Medulla oblongata (tissue), 1 donor: ENCODE measurements at regions not wholly inside any gene's neighbourhood (a gene's known extent, or its start where the extent isn't known, plus 50 kb on each side); places are given as distances from the start of the nearest gene placed in this dataset.

Source experiments
- DNase-seq: peaks from one replicate; pipeline ENCODE4 v3.0.0-alpha.2; 2015; ENCODE audit errors: extremely low spot score

DNA sequence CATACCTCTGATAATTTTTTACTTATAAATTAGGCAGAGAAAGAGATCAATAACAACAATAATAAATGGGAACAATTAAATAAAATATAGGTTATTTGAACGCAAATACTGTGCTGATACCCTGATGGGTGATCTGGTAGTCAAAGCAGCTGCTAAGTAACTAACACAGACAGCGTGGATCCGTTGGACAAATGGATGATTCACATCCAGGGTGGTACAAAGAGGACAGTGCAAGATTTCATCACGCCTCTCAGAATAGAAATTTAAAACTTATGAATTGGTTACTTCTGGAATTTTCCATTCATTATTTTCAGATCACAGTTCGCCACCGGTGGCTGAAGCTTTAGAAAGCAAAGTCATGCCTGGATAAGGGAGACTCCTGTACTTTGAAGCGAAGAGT lies 1066.0 kb upstream of the ADGRL3 start:
- no peak for DNase-seq

DNA sequence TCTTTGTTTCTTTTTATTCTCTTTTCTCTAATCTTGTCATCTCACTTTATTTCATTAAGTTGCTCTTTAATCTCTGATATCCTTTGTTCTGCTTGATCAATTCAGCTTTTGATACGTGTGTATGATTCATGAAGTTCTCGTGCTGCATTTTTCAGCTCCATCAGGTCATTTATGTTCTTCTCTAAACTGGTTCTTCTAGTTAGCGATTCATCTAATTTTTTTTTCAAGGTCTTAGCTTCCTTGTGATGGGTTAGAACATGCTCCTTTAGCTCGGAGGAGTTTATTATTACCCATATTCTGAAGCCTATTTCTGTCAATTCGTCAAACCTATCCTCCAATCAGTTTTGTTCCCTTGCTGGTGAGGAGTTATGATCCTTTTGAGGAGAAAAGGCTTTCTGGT lies 1045.0 kb upstream of the ADGRL3 start:
- no peak for DNase-seq

DNA sequence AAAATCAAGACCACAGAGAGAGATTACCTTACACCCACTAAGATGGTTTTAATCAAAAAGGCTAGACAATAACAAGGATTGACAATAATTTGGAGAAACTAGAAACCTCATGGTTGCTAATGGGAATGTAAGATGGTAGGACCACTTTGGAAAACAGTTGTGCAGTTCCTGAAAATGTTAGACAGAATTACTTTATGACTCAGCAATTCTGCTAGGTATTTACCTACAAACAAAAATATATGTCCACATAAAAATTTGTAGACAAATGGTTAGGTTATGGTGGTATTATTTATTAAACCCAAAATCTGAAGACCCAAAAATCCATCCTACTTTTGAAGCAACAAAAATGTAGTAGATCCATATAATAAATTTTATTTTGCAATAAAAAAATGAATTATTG lies 1027.0 kb upstream of the ADGRL3 start:
- DNase-seq: no peak

DNA sequence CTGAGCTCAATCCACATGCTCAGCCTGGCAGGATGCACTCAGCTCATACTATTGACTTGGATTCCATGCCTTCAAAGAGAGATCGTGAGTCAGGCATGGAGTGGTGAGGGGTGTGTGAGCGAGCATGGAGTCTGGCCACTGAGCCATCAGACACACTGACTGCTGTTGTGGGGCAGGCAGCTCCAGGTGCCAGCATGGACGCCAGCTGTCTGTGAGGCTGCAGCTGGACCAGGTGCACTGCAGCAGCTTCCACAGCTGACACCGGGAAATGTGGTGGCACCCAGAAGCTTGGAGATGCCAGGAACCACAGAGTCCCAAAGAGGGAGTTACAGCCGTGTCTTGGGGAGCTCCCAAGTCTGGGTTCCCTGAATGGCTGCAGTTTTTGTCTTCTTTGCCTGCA lies 1026.4 kb upstream of the ADGRL3 start:
- DNase-seq: no peak

DNA sequence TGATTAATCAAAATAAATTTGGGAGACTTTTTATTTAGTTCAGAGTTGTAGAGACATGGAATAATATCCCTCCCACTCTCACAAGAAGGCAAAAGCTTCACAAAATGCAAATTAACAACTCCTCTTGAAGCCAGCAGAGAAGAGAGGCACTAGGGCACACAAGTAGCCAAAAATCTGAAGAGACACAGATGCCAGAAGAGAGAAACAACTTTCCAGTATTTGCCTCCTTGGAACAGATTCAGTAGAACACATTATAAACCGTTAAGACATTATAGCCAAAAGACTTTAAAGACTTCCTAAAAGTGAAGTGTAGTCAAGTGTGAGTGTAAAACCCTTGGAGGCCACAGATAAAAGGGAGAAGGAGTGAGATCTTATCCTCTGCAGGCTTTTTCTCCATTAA lies 1024.9 kb upstream of the ADGRL3 start:
- DNase-seq: no peak

DNA sequence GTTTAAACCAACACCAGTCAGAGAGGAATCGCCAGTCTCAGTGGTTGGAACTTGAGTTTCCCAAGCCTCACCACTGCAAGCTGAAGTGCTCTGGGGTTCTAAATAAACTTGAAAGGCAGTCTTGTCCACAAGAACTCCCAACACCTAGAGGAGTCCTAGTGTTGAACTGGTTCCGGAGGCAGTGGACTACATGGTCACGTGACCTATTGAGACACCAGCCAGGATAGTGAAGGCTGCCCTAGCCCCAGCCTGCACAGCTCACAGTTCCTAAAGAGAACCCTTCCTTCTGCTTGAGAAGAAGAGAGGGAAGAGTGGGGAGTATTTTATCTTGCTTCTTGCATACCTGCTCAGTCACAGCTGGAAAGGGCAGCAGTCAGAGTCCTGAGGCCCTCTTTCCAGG lies 1012.7 kb upstream of the ADGRL3 start:
- DNase-seq: no peak

DNA sequence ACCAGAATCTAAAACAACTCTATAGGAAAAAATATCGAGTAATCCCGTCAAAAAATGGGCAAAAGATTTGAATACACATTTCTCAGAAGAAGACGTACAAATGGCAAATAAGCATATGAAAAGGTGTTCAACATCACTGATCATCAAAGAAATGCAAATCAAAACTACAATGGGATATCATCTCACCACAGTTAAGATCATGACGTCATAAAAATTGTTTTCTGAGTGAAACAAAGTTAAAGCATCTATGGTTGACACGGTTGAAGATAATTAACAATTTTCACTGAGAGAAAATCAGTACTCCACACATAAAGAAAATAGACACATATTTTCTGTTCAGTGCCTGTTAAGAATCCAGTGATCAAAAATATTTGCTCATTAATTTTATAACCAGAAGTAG lies 1010.8 kb upstream of the ADGRL3 start:
- no peak for DNase-seq

DNA sequence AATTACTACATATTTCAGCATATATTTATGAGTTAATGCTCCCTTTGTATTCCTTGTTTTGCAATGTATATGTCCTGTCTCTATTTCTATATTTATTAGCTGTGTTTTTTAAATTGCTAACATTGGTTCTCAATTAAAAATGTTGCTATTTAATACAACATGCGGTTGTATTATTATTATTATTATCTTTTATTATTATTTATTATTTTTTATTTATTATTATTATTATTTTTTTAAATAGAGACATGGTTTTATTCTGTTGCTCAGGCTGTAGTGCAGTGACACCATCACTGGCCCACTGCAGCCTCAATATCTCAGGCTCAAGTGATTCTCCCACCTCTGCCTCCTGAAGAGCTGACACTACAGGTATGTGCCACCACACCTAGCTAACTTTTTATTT lies 1005.9 kb upstream of the ADGRL3 start:
- DNase-seq: no peak

DNA sequence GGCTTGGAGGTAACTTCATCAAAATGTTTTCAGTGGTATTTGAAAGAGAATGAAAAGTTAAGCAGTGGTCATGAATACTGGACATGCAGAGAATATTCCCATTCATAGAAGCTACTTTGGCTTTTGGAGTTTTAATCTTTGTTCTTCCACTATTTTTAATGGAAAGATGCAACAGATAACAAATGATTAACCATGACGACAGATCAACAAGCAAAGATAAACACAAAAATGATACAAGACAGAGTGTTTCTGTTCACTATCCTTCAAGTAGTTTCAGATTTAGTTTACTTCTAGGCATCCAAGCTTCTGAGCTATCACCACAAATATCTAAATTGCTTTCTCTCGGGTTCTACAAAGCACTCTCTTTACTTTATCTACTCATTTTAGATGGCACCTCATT lies 1004.9 kb upstream of the ADGRL3 start:
- no peak for DNase-seq

DNA sequence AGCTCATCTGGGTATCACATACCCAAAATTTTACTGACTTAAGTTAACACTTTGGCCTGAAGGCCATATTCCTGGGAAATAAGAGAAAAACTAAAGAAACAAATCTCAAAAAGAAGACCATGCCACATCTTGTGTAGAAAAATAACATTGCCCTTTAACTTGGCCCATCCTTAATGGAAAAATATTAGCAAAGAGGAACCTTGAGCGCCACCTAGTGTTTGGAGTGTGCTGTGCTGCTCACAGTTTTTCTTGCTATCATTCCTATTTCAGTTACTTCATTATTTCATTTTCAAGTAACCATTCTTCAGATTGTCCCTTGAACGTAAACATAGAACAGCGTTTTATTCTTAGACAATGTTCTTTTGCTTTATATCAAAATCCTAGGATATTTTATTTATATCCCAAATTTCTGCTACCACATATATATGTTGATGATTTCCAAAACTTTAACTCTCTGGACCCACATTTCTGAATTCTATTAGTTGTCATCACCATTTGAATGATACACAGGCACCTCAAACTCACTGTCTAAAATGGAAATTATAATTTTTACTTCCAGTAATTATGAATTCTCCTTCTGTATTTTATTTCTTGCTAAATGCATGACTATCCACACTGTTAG lies 999.0 kb upstream of the ADGRL3 start:
- DNase-seq: peak; percentile 84

DNA sequence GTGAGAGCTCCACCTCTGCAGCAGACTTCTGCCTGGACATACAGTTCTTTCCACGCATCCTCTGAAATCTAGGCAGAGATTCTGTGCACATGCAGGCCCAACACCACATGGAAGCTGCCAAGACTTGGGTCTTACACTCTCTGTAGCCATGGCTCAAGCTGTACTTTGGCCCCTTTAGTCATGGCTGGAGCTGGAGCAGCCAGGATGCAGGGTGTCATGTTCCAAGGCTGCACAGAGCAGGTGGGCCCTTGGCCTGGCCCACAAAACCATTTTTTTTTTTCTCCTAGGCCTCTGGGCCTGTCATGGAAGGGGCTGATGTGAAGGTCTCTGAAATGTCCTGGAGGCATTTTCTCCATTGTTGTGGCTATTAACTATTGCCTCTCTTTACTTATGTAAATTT lies 990.5 kb upstream of the ADGRL3 start:
- DNase-seq: no peak

DNA sequence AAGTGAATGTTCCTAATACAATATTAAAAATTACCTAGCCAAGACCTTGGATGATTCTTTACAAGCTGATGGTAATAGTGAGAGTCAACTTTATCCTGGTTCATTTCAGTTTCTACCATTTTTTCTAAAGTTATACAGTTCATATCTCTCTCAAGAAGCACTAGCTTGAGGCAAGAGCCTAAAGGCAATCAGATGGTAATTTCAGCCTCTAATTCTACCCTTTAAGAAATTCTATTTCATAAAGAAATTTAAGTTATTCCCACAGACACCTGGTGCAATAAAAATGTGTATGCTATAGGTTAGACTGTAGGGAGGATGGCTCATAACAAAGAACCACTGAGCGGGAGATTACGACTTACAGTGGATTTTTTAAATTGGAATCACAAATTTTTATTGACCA lies 984.2 kb upstream of the ADGRL3 start:
- DNase-seq: no peak

DNA sequence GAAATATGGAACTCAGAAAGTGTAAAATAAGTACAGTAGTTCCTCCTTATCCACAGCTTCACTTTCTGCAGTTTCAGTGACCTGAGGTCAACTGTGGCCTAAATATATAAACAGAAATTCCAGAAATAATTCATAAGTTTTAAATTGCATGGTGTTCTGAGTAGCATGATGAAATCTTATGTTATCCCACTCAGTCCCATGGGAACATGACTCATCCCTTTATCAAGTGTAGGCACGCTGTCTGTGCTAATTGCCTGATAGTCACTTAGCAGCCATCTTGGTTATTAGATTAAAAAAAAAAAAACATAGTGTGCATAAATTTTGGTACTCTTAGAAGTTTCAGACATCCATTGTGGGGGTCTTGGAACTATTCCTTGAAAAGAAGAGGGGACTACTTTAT lies 983.4 kb upstream of the ADGRL3 start:
- DNase-seq: no peak

DNA sequence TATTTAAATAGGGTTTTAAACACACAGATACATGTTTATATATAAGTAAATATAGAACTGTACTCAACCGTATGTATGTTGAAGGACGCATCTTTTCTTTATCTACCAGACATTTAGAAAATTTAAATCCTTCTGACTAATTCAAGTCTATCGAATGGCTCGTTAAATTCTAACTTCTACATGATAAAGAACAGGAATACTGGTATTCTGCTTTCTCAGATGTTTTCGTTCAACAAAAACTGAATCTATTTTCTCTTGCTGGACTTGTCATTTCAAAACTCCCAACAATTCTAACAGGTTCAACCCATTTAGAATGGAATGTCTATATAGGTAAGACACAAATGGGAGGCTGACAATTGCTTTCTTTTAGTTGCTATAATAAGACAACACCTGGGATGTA lies 978.3 kb upstream of the ADGRL3 start:
- no peak for DNase-seq

DNA sequence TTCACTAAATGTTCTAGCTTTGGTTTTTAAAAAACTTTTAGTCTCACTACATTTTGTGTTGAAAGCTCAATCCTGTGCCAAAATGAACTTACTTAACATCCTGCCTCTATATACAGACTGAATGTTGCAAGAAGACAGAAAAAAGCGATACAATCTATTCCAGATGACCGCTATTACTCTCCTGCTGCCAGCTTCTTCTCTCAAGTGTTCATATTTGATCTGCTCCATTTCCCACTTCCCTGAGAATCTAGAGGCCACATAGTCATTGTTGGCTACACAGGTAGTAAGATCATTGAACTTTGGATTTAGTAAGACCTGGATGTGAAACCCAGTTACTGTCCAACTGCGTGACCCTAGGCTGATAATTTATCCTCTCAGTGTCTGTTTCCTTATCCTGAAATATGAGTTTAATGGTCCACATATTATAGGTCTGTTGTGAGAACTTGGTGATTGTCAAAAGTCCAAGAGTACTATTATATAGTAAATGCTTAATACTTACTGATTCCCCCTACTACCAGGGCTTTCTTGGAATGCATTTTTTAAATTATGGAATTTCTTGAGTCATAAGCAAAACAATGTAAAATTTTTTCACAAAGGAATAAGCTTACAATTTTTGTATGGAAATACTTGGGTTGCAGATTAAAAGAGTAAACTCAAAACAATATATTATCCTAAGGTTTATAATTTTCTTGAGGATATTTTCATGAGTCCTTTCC lies 976.8 kb upstream of the ADGRL3 start:
- DNase-seq: no peak

DNA sequence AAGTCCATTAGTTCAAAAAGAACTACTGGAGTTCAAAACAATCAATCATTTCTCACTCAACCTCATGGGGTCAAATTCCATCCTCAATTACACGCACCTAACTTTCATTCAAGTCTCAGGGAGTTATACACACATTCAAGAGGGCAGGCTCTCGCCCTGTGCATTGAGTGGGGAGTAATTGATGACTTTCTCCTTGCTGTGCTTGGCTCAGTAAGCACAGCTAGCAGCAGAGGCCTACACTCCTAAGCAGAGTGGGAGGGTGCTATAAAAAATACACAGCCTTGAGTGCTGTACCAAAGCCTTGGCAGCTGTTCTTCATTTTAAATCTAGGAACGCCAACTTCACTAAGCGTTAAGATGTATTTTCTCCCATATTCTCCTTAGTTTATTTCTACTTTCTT lies 958.3 kb upstream of the ADGRL3 start:
- DNase-seq: peak; percentile 12

DNA sequence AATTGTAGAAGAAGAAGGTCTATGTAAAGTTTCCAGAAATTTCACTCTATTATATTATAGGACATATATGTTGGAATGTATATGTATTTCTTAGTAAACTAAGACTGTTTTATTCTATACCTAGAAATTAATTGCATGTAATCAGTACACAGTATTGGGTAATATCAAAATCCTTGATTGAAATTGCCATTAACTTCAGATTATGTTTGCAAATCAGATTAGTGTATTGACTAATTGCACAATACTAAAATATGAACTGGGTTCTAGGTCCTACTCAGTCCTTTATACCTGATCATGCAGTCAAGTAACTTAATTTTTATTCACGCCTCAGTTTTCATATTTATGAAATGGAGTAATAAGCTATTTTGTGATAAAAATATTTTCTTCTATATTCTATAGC lies 950.3 kb upstream of the ADGRL3 start:
- DNase-seq: no peak

DNA sequence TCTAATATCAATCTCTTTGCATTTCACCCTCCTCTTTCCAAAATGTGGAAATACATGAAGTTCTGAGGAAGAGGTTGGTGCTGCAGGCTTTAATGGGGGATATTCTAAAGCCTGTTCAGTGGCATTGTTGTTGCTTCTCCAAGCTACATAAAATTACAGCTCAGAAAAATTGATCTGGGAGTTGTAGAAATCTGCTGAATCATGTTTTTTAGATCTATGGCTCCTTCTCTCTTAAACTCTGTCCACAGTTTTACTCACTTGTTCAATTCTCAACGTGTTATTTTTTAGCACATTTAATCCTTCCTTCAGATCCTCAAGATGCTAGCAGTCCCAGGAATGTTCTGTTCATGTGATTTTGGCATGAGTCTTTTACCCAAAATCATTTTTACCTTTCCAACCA lies 949.5 kb upstream of the ADGRL3 start:
- no peak for DNase-seq

DNA sequence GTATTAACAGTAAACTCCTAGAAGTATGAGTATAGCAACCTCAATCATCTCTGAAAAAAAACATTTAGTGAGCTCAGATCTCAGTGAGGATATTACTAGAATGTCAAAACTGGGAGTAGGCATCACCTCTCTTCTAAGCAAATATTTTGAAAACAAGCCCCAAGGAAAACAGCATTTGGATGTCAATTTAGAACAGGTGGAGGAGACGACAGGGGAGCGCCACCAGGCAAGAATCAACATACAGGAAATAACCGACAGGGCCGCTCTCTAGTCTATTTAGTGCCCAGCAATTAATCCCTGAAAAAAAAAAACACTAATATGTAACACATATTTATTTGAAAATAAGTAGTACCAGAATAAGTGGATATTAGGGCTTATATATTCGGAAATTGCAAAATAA lies 940.3 kb upstream of the ADGRL3 start:
- no peak for DNase-seq

DNA sequence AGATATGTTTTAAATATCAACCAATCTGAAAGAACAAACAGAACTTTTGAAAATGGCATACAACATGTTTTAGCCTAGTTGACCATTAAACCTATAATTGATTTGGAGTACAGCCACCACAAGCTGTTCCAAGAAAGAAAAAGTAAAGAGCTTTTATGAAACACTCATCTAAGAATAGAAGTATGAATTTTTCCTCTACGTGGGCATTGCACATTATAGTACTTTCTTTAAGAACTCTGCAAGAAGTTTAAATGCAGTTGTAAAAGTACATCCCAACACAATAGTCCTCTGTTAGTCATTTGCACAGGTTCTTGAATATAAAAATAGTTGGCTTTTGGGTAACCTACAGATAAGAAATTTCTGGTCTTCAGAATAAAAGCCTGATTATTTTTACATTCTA lies 933.6 kb upstream of the ADGRL3 start:
- DNase-seq: no peak

DNA sequence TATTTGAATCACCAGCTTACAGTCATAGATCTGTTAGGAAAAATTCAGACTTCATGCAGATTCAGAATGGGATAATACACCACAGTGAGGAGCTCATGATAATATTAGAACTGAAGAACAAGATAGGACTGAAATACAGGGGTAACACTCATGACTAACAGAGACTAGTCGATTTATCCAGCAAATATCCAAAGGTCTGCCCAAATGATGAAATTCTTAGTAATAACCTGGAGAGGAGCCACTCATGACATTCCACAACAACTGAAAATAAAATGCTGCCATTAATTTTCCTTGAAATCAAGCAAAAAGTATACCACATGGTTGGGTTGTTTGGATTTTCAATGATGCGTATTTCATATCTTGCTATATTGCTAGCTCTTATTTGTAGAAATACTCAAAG lies 903.7 kb upstream of the ADGRL3 start:
- no peak for DNase-seq

DNA sequence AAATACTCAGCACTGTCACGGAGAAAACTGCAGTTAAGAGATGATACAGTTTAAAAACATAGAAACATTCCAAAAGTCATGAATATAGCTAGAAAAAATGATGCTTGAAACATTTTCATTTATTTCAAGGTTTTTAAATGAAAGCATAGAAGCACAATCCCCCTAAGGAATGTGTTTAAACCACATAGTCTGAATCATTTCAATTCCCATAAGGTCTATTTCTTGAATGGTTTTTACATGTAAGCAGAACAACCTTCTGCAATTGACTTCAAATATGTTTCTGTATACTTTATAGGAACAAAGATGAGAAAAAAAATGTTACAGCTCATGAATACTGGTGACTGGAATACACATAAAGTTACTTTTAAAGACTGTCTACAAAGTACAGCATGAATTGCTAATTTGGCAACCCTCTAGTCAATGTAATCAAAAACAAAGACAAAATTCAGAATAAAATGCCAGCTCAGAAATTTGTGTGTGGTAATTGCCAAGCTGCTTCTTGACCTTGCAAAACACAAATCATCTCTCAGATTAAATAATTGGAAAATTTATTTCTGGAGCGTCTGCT lies 886.4 kb upstream of the ADGRL3 start:
- DNase-seq: no peak

DNA sequence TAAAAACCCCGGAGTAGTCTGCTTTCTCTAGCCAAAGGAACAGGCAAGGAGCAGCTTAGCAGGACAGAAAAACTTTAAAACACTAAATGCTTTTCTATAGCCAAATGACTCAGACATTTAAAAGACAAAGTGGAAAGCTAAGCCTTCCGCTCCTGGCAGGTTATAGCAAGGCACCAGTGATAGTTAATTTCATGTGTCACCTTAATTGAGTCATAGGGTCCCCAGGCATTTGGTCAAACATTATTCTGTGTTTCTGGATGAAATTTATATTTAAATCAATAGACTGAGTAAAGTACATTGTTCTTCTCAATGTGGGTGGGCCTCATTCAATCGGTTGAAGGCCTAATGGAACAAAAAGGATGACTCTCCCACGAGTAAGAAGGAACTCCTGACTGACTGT lies 885.7 kb upstream of the ADGRL3 start:
- no peak for DNase-seq

DNA sequence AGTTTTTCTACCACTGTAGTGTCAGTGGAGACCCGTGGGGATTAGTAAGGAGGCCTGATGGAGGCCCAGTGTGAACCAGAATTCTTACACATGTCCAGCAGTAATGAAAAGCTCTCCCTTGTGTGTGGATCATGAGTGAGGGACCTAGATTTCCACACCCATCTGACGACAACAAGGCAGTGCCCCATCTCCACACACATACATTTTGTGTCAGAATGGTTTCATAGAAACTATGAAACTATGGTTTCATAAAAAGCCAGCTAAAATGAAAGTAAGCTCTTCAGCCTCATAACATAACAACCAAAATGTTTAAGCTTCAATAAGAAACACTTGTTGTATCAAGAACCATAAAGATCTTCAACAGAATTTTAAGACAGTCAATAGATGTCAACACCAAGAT lies 884.5 kb upstream of the ADGRL3 start:
- DNase-seq: no peak
